Fibroblast of lung (primary cell): ENCODE measurements at regions not wholly inside any gene's neighbourhood (a gene's known extent, or its start where the extent isn't known, plus 50 kb on each side); places are given as distances from the start of the nearest gene placed in this dataset.

ENCODE experiments used
- CTCF ChIP-seq, 2 donors: IDR thresholded peaks in 1 of 2; conservative IDR thresholded peaks in 1 of 2; 1 replicate in 1 of 2; 2 replicates in 1 of 2; pipeline ENCODE4 v1.5.1; 2011 to 2012; ENCODE audit warnings: low read length in 2 of 2, control low read depth in 1 of 2, inconsistent platforms in 1 of 2, low read depth in 1 of 2, mild to moderate bottlenecking in 1 of 2
- EZH2 ChIP-seq: IDR thresholded peaks from 2 replicates; pipeline ENCODE4 v1.5.1; 2012; ENCODE audit warnings: low read length, control low read depth, mild to moderate bottlenecking; ENCODE audit errors: missing control alignments

GRCh38 chr17:31684901-31685300 is 174.1 kb downstream of the COPRS start:
- TF ChIP-seq EZH2 (no peak), CTCF (conservative IDR thresholded peaks at IDR 0.05 in 1 of 2, IDR thresholded peaks at IDR 0.05 in 1 of 2; ENCODE audit: low read depth in 1 of 2, low read length in 2 of 2) (no peak)
